GM12801 (cell line): ENCODE measurements at regions not wholly inside any gene's neighbourhood (a gene's known extent, or its start where the extent isn't known, plus 50 kb on each side); places are given as distances from the start of the nearest gene placed in this dataset.

Source experiments
- TF ChIP-seq, protein P1 (sequence below): IDR thresholded peaks from one replicate; pipeline ENCODE4 v1.5.1; 2011; ENCODE audit warnings: control low read depth; ENCODE audit not compliant: insufficient read length; ENCODE audit errors: extremely low read depth

DNA sequence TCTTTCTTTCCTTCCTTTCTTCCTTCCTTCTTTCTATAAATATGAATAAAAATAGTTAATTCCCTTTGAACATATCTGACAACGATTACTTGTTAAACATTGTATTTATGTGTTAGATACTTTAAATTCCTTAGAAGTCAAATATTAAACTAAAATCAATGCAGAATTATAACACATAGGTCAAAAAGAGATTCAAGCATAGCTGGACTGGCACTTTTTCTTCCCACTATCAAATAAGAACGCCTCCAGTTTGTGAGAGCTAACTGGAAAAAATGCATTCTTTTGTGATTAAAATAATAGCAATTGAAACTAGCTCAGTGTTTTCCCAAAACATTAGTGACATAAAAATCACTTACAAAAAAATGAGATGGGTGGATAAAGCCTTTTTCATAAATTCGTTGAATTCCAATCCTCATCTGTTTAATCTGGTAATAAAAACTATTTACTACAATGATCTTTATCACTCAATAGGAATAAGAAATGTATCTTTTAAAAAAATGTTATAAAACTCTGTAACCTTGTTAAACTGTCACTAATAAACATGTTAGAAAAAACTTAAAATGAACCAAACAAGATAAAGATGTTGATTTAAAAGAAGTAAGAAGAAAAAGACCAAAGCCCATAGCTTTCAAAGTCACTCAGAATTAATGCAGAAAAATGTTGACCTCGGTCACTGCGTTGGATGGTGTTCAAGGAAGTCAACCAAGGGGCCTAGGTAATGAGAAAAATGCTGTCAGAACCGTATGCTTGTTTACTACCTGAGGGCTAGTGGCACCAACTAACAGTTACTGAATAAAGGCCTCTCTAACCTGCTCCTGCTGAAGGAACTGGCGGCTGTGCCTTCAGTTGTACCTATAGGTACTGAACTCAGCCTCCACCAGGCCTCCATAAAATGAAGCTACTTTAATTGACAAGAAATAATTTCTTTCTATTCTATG is 1039.5 kb upstream of the SLC10A2 start:
- TF ChIP-seq, protein P1, sequence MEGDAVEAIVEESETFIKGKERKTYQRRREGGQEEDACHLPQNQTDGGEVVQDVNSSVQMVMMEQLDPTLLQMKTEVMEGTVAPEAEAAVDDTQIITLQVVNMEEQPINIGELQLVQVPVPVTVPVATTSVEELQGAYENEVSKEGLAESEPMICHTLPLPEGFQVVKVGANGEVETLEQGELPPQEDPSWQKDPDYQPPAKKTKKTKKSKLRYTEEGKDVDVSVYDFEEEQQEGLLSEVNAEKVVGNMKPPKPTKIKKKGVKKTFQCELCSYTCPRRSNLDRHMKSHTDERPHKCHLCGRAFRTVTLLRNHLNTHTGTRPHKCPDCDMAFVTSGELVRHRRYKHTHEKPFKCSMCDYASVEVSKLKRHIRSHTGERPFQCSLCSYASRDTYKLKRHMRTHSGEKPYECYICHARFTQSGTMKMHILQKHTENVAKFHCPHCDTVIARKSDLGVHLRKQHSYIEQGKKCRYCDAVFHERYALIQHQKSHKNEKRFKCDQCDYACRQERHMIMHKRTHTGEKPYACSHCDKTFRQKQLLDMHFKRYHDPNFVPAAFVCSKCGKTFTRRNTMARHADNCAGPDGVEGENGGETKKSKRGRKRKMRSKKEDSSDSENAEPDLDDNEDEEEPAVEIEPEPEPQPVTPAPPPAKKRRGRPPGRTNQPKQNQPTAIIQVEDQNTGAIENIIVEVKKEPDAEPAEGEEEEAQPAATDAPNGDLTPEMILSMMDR: no peak

DNA sequence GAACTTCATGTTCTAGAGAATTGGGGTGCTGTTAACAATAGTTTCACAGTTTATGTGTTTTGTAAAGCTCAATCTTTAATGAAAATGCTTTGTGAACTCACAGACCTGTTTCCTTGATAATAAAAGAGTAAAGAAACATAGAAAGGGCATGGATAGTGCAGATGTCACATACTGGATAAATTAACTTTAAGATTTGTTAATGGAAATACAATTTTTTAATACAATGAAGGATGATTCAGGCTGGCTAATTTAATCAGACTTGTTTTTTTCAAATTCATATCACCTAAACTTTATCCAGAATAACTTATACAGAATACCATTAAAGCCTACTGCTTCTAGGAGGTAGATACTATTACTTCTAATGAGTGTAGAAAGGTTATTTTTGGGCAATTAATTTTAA is 1033.5 kb upstream of the SLC10A2 start:
- TF ChIP-seq, protein P1: no peak

DNA sequence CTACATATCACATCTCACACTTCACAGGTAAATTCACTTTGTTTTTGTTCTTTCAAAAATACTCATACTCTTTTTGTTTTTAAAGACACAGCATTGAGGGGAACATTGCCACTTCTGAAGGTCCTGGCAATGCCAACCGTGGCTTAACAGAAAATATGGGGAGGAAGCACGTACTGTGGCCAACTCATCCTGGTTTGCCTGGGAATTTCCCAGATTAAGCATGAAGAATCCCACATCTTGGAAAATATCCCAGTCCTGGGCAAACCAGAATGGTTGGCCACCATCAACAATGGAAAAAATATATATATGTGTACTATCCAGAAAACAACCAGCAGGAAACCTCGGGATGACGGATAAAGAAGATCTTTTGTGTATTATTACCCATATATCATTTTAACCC is 1032.2 kb upstream of the SLC10A2 start:
- TF ChIP-seq, protein P1: no peak

DNA sequence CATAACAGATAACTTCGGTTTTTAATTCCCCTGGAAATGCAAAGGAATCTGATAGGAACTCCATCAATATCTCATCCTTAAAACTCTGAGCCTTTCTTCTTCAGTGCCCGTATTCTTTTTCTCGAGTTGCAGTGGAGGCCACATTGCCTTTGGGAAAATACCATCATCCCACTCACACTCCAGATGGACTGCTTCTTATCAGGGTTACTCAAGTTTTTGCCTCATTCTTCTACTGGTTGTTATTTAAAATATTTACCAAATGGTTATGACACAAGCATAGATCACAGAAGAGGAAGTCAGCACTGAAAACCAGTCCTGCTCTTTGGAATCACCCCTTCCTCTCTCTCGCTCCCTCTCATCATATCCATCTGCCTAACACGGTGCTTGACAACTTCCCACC is 1020.5 kb upstream of the SLC10A2 start:
- TF ChIP-seq, protein P1: no peak

DNA sequence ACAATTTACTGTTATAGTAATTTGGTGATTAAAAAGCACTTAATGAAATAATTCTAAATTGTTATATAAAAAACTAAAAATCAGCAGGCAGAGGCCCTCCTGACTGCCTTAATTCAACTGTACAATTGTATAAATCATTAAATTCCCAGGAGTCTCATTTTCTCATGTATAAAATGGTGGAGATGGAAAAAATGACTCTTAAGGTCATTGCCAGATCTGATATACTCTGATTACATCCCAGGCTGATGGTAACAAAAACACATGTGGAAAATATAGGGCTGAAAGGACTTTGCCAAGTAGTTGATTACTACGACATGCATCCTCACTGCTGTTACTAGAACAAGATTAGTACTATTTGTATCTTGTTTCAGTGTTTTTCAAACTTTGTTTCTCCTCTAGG is 1020.0 kb upstream of the SLC10A2 start:
- TF ChIP-seq, protein P1: no peak

DNA sequence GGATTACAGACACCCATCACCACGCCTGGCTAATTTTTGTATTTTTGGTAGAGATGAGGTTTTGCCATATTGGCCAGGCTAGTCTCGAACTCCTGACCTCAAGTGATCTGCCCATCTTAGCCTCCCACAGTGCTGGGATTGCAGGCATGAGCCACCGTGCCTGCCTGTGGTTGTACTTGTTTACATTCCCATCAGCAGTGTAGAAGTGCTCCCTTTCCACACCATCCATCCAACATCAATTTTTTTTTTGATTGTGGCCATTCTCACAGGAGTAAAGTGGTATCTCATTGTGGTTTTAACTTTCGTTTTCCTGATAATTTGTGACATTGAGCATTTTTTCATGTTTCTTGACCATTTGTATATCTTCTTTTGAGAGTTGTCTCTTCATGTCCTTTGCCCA is 1019.4 kb upstream of the SLC10A2 start:
- TF ChIP-seq, protein P1: no peak

DNA sequence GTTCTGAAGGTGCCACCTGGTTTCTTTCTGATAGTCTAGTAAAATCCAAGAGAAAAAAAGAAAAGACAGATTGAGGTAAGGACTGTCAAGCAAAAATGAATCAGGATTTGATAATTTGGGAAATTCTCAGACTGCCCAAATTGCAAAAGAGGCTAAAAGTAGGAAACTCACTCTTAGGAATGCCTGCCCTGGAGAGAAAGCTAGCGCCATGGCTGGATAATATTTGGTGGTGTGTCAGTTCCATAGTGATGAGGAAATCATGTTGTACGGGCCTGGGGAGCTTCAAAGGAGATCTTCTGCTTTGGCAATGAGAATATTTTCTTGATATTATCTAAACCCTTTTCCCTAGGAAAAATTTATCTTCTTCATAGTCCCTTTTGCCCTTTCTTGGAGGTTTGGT is 1008.1 kb upstream of the SLC10A2 start:
- TF ChIP-seq, protein P1: no peak
